OCI-LY7 (cell line): ENCODE measurements at regions not wholly inside any gene's neighbourhood (a gene's known extent, or its start where the extent isn't known, plus 50 kb on each side); places are given as distances from the start of the nearest gene placed in this dataset.

Source experiments
- BruUV-seq: library from RNA; stranded (reverse); fragments of 400-500 nt; replicated peaks from 2 replicates; lab custom pipeline; 2021; lab: Mats Ljungman, UMichigan
- CTCF ChIA-PET: fragments of 300-600 bp; sonication (Branson Sonifier 250); formaldehyde crosslinking; loops from one replicate; lab custom pipeline; 2022; ENCODE audit warnings: antibody characterized with exemption; ENCODE audit not compliant: unreplicated experiment; lab: Charles Lee
- POLR2A ChIA-PET: fragments of 300-600 bp; sonication (Branson Sonifier 250); formaldehyde crosslinking; loops from one replicate; lab custom pipeline; 2022; ENCODE audit warnings: antibody characterized with exemption; lab: Charles Lee
- DNase-seq: peaks from one replicate; pipeline ENCODE4 v3.0.0-alpha.2; 2015; ENCODE audit warnings: low spot score
- H2AFZ ChIP-seq: fragments of 200-600 bp; sonication (generic), shearing (Covaris generic); 2 replicates; pipeline ENCODE4 v1.6.1; 2014; ENCODE audit warnings: mild to moderate bottlenecking, antibody characterized with exemption, low read length, moderate library complexity
- H3K27ac ChIP-seq: fragments of 200-600 bp; sonication (generic); 2 replicates; pipeline ENCODE4 v1.5.1; 2014; ENCODE audit warnings: mixed run types, low read depth, mild to moderate bottlenecking, moderate library complexity, low read length, inconsistent platforms; ENCODE audit not compliant: poor library complexity, severe bottlenecking
- H3K36me3 ChIP-seq: fragments of 200-600 bp; sonication (generic); 2 replicates; pipeline ENCODE4 v1.6.1; 2014; ENCODE audit warnings: mild to moderate bottlenecking, antibody characterized with exemption, low read length, moderate library complexity, mixed read lengths; ENCODE audit not compliant: insufficient read depth
- H3K4me1 ChIP-seq: fragments of 200-600 bp; sonication (generic); 2 replicates; pipeline ENCODE4 v1.5.1; 2014; ENCODE audit warnings: mild to moderate bottlenecking, low read length; ENCODE audit not compliant: insufficient read depth, poor library complexity, severe bottlenecking
- H3K4me2 ChIP-seq: fragments of 200-600 bp; sonication (generic); 2 replicates; pipeline ENCODE4 v1.6.1; 2014; ENCODE audit warnings: mild to moderate bottlenecking, low read length
- H3K4me3 ChIP-seq: fragments of 200-600 bp; sonication (generic); 2 replicates; pipeline ENCODE4 v1.5.1; 2014; ENCODE audit warnings: mild to moderate bottlenecking, low read depth, low read length; ENCODE audit not compliant: poor library complexity, severe bottlenecking
- H3K79me2 ChIP-seq: fragments of 200-600 bp; sonication (generic); 2 replicates; pipeline ENCODE4 v1.6.1; 2016; ENCODE audit warnings: low read depth, mild to moderate bottlenecking, low read length, moderate library complexity, mixed read lengths; ENCODE audit not compliant: insufficient read depth
- H3K9me2 ChIP-seq: fragments of 200-600 bp; sonication (generic); 2 replicates; pipeline ENCODE4 v1.6.1; 2016; ENCODE audit warnings: mild to moderate bottlenecking, low read length, mixed read lengths; ENCODE audit not compliant: insufficient read depth
- H3K9me3 ChIP-seq: fragments of 200-600 bp; sonication (generic); 2 replicates; pipeline ENCODE4 v1.6.1; 2014; ENCODE audit warnings: mild to moderate bottlenecking, mixed run types, low read length, mixed read lengths
- H4K20me1 ChIP-seq: fragments of 200-600 bp; sonication (generic); 2 replicates; pipeline ENCODE4 v1.6.1; 2014; ENCODE audit warnings: mild to moderate bottlenecking, antibody characterized with exemption, low read length, moderate library complexity, mixed read lengths; ENCODE audit not compliant: insufficient read depth
- EZH2phosphoT487 ChIP-seq: fragments of 200-600 bp; sonication (generic); IDR thresholded peaks from 2 replicates; pipeline ENCODE4 v1.6.1; 2018; ENCODE audit warnings: low read depth, borderline replicate concordance, mild to moderate bottlenecking, mixed run types, antibody characterized with exemption, low read length, moderate library complexity, mixed read lengths
- intact Hi-C: fragments of 100-400 bp; cut with micrococcal nuclease; formaldehyde crosslinking; loops from one replicate; pipeline ENCODE4 v1.10.0; 2022; ENCODE audit not compliant: unreplicated experiment
- TF ChIP-seq, protein P1 (sequence below): fragments of 200-600 bp; sonication (generic); conservative IDR thresholded peaks from 2 replicates; pipeline ENCODE4 v1.5.1; 2014; ENCODE audit warnings: mild to moderate bottlenecking, antibody characterized with exemption, low read length, moderate library complexity, mixed read lengths

GRCh38 chr14:98984027-98984718 is 287.8 kb downstream of the BCL11B start:
- Histone ChIP-seq H3K9me2 (no peaks in the 10 kb centered on the region), H3K4me2 (no peak overlapping the region), H3K27ac (no peak overlapping the region), H2AFZ (no peak overlapping the region), H3K79me2 (no peaks in the 10 kb centered on the region), H4K20me1 (no peaks in the 10 kb centered on the region), H3K4me1 (no peaks in the 10 kb centered on the region), H3K36me3 (no peaks in the 10 kb centered on the region), H3K9me3 (no peaks in the 10 kb centered on the region), H3K4me3 (no peak overlapping the region)
- TF ChIP-seq EZH2phosphoT487 = no peak
- TF ChIP-seq, protein P1, sequence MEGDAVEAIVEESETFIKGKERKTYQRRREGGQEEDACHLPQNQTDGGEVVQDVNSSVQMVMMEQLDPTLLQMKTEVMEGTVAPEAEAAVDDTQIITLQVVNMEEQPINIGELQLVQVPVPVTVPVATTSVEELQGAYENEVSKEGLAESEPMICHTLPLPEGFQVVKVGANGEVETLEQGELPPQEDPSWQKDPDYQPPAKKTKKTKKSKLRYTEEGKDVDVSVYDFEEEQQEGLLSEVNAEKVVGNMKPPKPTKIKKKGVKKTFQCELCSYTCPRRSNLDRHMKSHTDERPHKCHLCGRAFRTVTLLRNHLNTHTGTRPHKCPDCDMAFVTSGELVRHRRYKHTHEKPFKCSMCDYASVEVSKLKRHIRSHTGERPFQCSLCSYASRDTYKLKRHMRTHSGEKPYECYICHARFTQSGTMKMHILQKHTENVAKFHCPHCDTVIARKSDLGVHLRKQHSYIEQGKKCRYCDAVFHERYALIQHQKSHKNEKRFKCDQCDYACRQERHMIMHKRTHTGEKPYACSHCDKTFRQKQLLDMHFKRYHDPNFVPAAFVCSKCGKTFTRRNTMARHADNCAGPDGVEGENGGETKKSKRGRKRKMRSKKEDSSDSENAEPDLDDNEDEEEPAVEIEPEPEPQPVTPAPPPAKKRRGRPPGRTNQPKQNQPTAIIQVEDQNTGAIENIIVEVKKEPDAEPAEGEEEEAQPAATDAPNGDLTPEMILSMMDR = no peak
- BruUV-seq = no TSS peak
- intact Hi-C loops = no loop called here
- ChIA-PET CTCF (no interaction called here), POLR2A (no interaction called here)
- DNase-seq = no peak

DNA sequence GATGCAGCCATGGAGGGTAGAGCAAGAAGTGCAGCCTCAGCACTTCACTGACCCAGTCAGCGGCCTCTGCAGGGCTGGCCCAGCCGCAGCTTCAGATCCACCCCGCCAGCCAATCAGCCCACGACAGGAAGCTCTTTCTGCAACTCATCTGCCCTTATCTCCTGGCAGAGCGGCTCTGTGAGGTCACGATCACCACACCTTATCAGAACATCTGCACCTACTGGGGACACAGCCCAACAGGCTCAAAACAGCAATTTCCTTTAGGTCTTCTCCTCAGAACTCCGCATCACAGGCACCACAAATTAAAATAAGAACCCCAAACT is 287.3 kb downstream of the BCL11B start:
- no peak overlapping the region for H3K4me3 ChIP-seq
- no peaks in the 10 kb centered on the region for H3K9me3 ChIP-seq
- no peak overlapping the region for H3K4me2 ChIP-seq
- intact Hi-C loops = no loop called here
- H2AFZ ChIP-seq = no peak overlapping the region
- no peak for DNase-seq
- H3K27ac ChIP-seq = no peak overlapping the region
- ChIA-PET CTCF (no interaction called here), POLR2A (no interaction called here)
- H3K9me2 ChIP-seq = no peaks in the 10 kb centered on the region
- H3K4me1 ChIP-seq = no peaks in the 10 kb centered on the region
- no TSS peak for BruUV-seq
- H3K36me3 ChIP-seq = no peaks in the 10 kb centered on the region
- no peaks in the 10 kb centered on the region for H3K79me2 ChIP-seq
- TF ChIP-seq, protein P1 = no peak
- no peak for TF ChIP-seq EZH2phosphoT487
- H4K20me1 ChIP-seq = no peaks in the 10 kb centered on the region

DNA sequence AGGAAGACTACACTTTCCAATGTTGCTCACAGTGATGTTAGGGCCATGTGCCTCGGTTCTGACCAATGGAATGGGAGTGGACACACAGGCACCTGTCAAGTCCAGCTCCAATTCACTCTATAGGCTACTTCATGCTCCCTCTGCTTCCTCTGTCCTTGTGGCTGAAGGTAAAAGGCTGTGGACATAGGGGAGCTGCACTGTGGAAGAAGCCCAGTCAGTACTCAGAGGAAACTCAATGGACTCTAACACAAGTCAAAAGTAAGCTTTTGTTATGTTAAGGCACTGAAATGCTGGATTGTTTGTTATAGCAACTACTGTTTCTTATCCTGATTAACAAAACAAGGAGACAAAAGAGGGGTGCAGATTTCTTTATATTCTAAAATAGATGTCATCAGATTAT is 278.2 kb downstream of the BCL11B start:
- ChIA-PET POLR2A (no interaction called here), CTCF (no interaction called here)
- H3K79me2 ChIP-seq = no peaks in the 10 kb centered on the region
- H3K36me3 ChIP-seq = no peaks in the 10 kb centered on the region
- no peak overlapping the region for H3K27ac ChIP-seq
- TF ChIP-seq EZH2phosphoT487 = no peak
- TF ChIP-seq, protein P1 = no peak
- H4K20me1 ChIP-seq = no peaks in the 10 kb centered on the region
- no peak for DNase-seq
- no peak overlapping the region for H3K4me3 ChIP-seq
- no peaks in the 10 kb centered on the region for H3K4me1 ChIP-seq
- intact Hi-C loops = no loop called here
- H3K9me2 ChIP-seq = no peaks in the 10 kb centered on the region
- BruUV-seq = no TSS peak
- H2AFZ ChIP-seq = no peak overlapping the region
- H3K9me3 ChIP-seq = no peaks in the 10 kb centered on the region
- H3K4me2 ChIP-seq = no peak overlapping the region
